ENCODE measurements at regions not wholly inside any gene's neighbourhood (a gene's known extent, or its start where the extent isn't known, plus 50 kb on each side); places are given as distances from the start of the nearest gene placed in this dataset.
"Not testable (repeated sequence)": the region's sequence is repeated elsewhere in the genome, so short reads cannot be mapped to it uniquely, and the experiment has no call there.

- ChIA-PET CTCF (interaction anchor here (0.6 kb wide), 1 partner anchor 175 kb away, joined by 3 read pairs; no protein-coding TSS in a partner anchor), POLR2A (no interaction called here)
- H3K27ac ChIP-seq (ENCODE audit: low read depth, low read length), result no peak overlapping the region
- H3K27me3 ChIP-seq (ENCODE audit: control insufficient read depth, insufficient read depth, low read length), result peaks cover 9% of the 10 kb centered on the region
- DNase-seq (ENCODE audit: low read depth, low spot score), result no peak
- no peak for TF ChIP-seq CTCF (IDR thresholded peaks at IDR 0.05; ENCODE audit: low read depth, low read length)
- no peaks in the 10 kb centered on the region; the same call in 1 of the 2 replicates for H3K9me3 ChIP-seq (ENCODE audit: control insufficient read depth, insufficient read depth, low read length)
- no peak overlapping the region for H3K4me3 ChIP-seq (ENCODE audit: low read depth, low read length)
These were observed 91.9 kb upstream of the PPP2R5C start for GRCh38 chr14:101669629-101670028.

GRCh38 chr14:101673873-101674272, 87.6 kb upstream of the PPP2R5C start:
- no peaks in the 10 kb centered on the region; the same call in 1 of the 2 replicates for H3K9me3 ChIP-seq (ENCODE audit: control insufficient read depth, insufficient read depth, low read length)
- POLR2A ChIA-PET, result no interaction called here
- no peak for TF ChIP-seq CTCF (IDR thresholded peaks at IDR 0.05; ENCODE audit: low read depth, low read length)
- CTCF ChIA-PET, result no interaction called here
- peaks cover 2% of the 10 kb centered on the region for H3K27me3 ChIP-seq (ENCODE audit: control insufficient read depth, insufficient read depth, low read length)
- no peak overlapping the region for H3K4me3 ChIP-seq (ENCODE audit: low read depth, low read length)
- no peak for DNase-seq (ENCODE audit: low read depth, low spot score)
- H3K27ac ChIP-seq (ENCODE audit: low read depth, low read length), result no peak overlapping the region

- H3K27me3 ChIP-seq (ENCODE audit: control insufficient read depth, insufficient read depth, low read length); H3K27ac ChIP-seq (ENCODE audit: low read depth, low read length); CTCF ChIA-PET; DNase-seq (ENCODE audit: low read depth, low spot score); H3K4me3 ChIP-seq (ENCODE audit: low read depth, low read length); POLR2A ChIA-PET; H3K9me3 ChIP-seq (ENCODE audit: control insufficient read depth, insufficient read depth, low read length): not testable (repeated sequence)
These were observed 85.7 kb upstream of the PPP2R5C start for GRCh38 chr14:101675835-101676234.

GRCh38 chr14:101677912-101678327, 83.6 kb upstream of the PPP2R5C start:
- H3K9me3 ChIP-seq (ENCODE audit: control insufficient read depth, insufficient read depth, low read length); H3K4me3 ChIP-seq (ENCODE audit: low read depth, low read length); H3K27me3 ChIP-seq (ENCODE audit: control insufficient read depth, insufficient read depth, low read length); DNase-seq (ENCODE audit: low read depth, low spot score); H3K27ac ChIP-seq (ENCODE audit: low read depth, low read length); POLR2A ChIA-PET: not testable (repeated sequence)
- CTCF ChIA-PET, result interaction anchor here (1.2 kb wide), 1 partner anchor 30 kb away, joined by 3 read pairs; no protein-coding TSS in a partner anchor

- CTCF ChIA-PET, result no interaction called here
These were observed 79.7 kb upstream of the PPP2R5C start for GRCh38 chr14:101681795-101682194.

GRCh38 chr14:101683365-101683764, 78.1 kb upstream of the PPP2R5C start:
- CTCF ChIA-PET, result no interaction called here
- Histone ChIP-seq H3K4me3 (ENCODE audit: low read depth, low read length) (no peak overlapping the region), H3K27ac (ENCODE audit: low read depth, low read length) (no peak overlapping the region), H3K27me3 (ENCODE audit: control insufficient read depth, insufficient read depth, low read length) (peaks cover 7% of the 10 kb centered on the region), H3K9me3 (ENCODE audit: control insufficient read depth, insufficient read depth, low read length) (no peaks in the 10 kb centered on the region)
- no peak for TF ChIP-seq CTCF (IDR thresholded peaks at IDR 0.05; ENCODE audit: low read depth, low read length)
- no peak for DNase-seq (ENCODE audit: low read depth, low spot score)
- POLR2A ChIA-PET, result no interaction called here

More at GRCh38 chr14:101681795-101682194, 79.7 kb upstream of the PPP2R5C start:
- POLR2A ChIA-PET, result no interaction called here
- no peak for TF ChIP-seq CTCF (IDR thresholded peaks at IDR 0.05; ENCODE audit: low read depth, low read length)
- no peak for DNase-seq (ENCODE audit: low read depth, low spot score)
- H3K9me3 ChIP-seq (ENCODE audit: control insufficient read depth, insufficient read depth, low read length), result no peaks in the 10 kb centered on the region
- H3K4me3 ChIP-seq (ENCODE audit: low read depth, low read length), result no peak overlapping the region
- H3K27me3 ChIP-seq (ENCODE audit: control insufficient read depth, insufficient read depth, low read length), result peaks cover 7% of the 10 kb centered on the region
- H3K27ac ChIP-seq (ENCODE audit: low read depth, low read length), result no peak overlapping the region
